Daoy (cell line): ENCODE measurements at regions not wholly inside any gene's neighbourhood (a gene's known extent, or its start where the extent isn't known, plus 50 kb on each side); places are given as distances from the start of the nearest gene placed in this dataset.
A peak's percentile ranks its signal among the peaks of the same experiment; 100 is the strongest.

Experiments
- DNase-seq: peaks from one replicate; pipeline ENCODE4 v3.0.0-alpha.2; 2015; ENCODE audit warnings: low read depth

- DNase-seq = no peak
These were observed 354.9 kb upstream of the HTR2A start for GRCh38 chr13:47251771-47252170.

- peak; percentile 4 for DNase-seq
These were observed 353.3 kb upstream of the HTR2A start for GRCh38 chr13:47250146-47250545.

DNA sequence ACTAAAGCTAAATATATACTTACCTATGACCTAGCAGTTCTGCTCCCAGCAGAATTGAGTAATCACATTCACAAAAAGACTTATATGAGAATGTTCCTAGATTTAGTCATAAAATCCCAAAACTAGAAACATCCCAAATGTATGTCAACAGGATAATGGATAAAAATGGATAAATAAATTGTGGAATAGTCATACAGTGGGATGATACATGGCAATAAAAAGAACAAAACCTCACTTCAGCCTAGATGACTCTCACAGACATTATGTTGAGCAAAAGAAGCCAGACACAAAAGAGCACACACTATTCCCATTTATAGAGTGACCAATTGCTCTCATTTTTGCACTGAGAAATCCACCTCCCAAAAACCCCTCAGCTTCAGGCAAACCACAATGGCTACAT is 352.4 kb upstream of the HTR2A start:
- DNase-seq = no peak

- peak; percentile 8 for DNase-seq
These were observed 344.6 kb upstream of the HTR2A start for GRCh38 chr13:47241446-47241845.

DNA sequence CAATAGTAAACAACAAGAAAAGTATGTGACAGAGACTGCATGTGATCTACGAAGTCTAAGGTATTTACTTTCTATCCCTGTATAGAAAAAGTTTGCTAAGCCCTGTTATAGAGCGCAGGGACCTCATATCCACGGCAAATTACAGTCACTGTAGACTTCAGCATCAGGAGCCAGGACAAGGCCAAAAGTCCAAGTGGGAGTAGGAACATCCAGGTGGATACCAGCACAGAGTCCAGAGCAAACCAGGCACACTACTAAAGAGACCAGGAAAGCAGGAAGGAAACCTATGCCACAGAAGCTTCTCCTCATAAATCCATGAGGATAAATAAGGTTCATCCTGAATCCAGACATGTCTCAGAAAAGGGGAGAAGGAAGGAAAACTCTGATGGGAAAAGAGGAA is 342.2 kb upstream of the HTR2A start:
- DNase-seq = no peak

GRCh38 chr13:47237571-47237970 is 340.7 kb upstream of the HTR2A start:
- no peak for DNase-seq

GRCh38 chr13:47233734-47234133 is 336.9 kb upstream of the HTR2A start:
- DNase-seq = no peak

GRCh38 chr13:47232516-47232915 is 335.7 kb upstream of the HTR2A start:
- DNase-seq = no peak

DNA sequence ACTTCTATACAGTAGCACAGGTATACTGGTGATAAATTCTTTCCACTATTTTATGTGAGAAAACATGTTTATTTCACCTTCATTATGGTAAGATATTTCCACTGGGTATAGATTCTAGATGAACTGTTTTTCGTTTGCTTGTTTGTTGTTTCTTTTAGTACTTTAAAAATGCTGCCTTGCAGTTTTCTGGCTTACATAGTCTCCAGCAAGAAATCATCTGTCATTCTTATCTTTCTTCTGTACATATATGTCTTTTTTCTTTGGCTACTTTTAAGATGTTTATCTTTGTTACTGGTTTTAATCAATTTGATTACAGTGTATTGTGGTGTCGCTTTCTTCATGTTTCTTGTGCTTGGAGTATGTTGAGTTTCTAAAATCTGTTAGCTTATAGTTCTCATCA is 333.3 kb upstream of the HTR2A start:
- DNase-seq = no peak

DNA sequence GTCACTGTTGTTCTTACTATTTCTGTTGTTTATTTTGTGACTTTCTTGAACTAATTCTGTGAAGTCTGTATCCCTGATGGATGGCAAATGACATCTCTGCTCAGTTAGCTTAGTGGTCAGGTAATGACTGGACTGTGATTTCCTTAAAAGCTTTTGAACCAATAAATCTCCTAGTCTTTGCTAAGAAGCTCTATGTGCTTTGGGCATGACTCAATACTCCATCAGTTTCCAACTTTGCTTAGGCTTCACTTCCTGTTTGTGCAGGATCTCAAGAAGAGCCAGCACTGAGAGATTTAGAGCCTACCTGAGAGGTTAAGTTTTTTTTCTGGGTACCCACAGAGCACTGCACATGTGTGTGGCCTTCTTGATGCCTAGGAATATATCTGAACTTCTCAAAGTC is 329.7 kb upstream of the HTR2A start:
- DNase-seq = no peak

DNA sequence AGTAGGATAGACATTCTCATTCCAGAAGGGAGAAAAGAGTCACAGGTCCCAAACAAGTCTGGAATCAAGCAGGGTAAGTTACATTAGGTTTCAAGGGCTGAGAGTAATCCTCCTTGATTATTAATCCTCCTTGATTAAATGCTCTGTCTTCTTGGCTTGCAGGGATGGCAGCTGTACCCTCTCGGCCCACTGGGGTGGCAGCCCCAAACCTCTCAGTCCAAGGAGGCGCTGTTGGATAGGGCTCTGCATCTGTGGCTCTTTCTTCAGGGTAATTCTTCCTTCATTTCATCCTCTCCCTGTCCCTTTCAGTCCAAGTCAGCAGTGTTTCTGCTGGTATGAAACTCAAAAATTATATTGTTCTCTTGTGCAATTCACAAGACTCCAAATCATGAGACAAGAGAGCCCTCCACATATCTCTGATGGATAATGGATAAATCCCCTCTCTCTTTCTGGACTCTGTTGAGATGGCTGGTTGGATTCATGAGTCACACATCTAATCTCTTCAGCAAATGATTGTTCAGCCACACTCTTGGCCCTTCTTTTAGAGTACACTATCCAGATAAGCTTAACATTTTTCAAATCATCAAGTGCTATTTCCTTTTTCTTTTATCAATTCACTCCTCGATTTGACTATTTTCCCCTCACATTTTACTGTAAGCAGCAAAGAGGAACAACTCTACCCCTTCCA is 323.7 kb upstream of the HTR2A start:
- DNase-seq = no peak

DNA sequence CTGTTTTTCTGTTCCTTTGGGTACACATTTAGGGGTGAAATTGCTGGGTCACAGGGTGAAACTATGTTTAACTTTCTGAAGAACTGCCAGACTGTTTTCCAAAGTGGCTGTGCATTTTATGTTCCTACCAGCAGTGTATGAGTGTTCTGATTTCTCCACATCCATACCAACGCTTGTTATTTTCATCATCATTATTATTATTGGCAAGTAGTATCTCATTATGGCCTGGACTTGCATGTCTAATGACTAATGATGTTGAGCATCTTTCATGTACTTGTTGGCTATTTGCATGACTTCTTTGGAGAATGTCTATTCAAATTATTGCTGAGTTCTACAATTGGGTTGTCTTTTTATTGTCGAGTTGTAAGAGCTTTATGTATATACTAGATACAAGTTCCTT is 321.8 kb upstream of the HTR2A start:
- no peak for DNase-seq

DNA sequence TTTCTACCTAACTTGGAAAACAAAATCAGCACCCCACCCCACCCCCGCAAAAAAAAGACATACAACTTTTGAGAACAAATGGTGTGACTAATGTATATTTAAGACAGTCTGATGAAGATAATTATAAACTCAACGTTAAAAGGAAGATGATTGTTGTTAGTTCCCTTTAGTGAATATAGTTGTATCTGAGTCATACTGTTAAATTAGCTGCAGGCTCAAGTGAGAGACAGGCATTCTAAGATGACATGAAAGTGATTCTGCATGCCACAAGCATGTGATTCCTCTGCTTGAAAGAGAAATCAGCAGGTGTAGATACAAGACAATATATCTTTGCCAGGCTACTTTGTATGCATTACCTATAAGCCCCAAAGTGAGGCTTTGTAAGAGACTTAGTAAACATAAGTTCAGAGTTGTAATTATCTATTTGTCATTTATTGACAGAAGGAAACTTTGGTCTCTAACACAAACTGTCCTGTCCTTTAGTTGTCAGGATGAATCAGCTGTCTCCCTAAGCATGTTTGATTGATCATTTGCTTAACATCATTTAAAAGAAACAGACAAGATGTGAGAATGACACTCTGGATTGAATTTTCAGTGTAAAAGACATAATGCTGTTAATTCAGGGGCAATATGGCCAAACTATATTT is 319.4 kb upstream of the HTR2A start:
- peak; percentile 14 for DNase-seq

DNA sequence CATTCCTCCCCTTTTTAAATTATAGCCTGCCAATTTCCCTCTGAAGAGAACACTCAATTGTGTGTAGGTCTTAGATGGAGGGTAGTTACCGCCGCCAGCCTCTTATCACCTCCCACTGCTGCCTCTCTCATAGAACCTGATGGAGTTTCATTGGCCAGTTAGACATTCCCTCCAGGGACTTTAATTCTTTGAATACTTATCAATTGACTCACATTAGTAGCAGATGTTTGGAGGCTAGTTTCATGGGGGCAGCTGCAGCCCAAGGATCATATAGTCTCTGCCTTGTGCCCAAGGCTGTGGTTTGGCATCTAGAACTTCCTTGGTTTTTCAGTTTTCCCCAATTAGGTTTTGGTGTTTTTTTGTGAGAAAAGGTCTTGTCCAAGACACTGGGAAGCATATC is 318.9 kb upstream of the HTR2A start:
- DNase-seq = peak; percentile 70

DNA sequence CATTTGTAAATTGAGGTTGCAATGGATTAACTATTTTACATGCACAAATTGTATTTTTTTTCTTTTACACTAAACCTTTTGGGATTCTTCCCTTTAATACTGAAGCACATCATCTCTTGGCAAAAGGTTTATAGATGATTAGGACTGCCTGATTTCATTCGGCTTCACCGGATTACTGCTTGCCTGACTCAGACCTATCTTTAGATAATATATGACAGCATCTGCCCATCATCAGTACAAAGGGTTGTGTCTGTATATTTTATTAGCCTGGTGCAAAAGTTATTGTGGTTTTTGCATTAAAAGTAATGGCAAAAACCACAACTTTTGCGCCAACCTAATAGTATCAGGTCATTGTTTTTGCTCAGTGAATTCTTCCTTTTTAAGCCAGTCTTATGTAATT is 316.2 kb upstream of the HTR2A start:
- no peak for DNase-seq

- peak; percentile 22 for DNase-seq
These were observed 314.3 kb upstream of the HTR2A start for GRCh38 chr13:47211106-47211505.

DNA sequence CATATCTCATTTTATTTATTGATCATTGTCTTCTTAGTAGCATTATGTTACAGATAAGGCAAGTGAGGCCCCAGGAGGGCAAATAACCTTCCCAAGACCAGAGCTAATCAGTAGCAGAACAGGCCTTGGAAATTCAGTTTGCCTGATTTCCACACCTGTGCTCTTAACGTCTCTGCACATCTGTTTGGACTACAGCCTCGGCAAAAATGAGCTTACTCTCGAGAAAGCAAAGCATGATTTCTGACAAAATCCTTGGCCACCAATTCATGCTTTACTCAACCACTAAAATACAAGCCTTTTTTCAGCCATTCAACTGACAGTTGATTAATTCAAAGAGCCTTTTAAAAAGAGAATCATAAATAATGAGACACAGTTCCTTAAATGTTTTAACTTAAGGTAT is 309.3 kb upstream of the HTR2A start:
- DNase-seq = no peak

GRCh38 chr13:47190696-47191305 is 293.9 kb upstream of the HTR2A start:
- no peak for DNase-seq

DNA sequence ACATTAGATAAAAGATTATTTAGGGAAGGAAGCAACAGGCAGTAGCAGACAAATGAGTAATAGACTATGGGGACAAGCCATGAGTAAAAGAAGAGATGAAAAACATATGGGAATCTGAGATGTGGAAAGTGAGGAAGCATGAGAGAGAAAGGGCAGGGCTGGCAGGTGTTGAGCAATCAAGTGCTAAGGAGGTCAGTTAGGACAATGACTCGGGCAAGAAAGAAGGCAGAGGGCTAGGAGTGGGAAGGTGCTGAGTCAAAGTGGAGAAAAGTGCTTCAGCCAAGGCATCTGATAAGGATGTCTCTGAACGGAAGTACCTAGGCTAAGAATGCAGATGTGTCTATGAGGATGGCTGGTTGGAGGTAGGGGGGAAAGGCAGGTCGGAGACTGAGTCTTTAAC is 291.9 kb upstream of the HTR2A start:
- no peak for DNase-seq

GRCh38 chr13:47186471-47186870 is 289.6 kb upstream of the HTR2A start:
- DNase-seq = no peak

GRCh38 chr13:47184321-47184720 is 287.5 kb upstream of the HTR2A start:
- no peak for DNase-seq

DNA sequence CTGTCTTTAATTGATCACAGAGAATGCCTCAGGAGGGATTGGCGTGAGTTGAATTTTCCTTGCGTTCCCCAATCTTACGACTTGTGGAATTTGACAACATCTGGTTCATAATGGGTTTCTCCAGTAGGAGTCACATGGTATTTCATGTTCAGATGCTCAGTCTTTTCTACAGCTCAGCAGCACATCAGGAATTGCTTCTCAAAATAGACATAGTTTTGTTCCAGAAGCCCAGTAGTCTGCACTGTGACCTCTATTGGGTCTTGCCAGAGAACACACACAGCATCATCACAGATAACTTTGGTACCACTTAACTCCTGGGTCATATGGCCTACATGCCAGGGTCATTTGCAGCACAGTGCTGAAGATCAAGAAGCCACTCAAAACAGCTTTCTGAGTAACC is 282.5 kb upstream of the HTR2A start:
- no peak for DNase-seq
